ENCODE measurements at regions not wholly inside any gene's neighbourhood (a gene's known extent, or its start where the extent isn't known, plus 50 kb on each side); places are given as distances from the start of the nearest gene placed in this dataset.
"Not testable (repeated sequence)": the region's sequence is repeated elsewhere in the genome, so short reads cannot be mapped to it uniquely, and the experiment has no call there.

DNA sequence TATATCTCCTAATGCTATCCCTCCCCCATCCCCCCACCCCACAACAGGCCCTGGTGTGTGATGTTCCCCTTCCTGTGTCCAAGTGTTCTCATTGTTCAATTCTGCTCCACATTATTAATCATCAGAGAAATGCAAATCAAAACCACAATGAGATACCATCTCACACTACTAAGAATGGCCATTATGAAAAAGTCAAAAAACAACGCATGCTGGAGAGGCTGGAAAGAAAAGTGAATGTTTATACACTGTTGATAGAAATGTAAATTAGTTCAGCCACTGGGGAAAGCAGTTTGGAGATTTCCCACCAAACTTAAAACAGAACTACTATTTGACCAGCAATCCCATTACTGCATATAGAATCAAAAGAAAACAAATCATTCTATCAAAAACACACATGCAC is 172.1 kb upstream of the ZNF385D start:
- TF ChIP-seq, protein P1, sequence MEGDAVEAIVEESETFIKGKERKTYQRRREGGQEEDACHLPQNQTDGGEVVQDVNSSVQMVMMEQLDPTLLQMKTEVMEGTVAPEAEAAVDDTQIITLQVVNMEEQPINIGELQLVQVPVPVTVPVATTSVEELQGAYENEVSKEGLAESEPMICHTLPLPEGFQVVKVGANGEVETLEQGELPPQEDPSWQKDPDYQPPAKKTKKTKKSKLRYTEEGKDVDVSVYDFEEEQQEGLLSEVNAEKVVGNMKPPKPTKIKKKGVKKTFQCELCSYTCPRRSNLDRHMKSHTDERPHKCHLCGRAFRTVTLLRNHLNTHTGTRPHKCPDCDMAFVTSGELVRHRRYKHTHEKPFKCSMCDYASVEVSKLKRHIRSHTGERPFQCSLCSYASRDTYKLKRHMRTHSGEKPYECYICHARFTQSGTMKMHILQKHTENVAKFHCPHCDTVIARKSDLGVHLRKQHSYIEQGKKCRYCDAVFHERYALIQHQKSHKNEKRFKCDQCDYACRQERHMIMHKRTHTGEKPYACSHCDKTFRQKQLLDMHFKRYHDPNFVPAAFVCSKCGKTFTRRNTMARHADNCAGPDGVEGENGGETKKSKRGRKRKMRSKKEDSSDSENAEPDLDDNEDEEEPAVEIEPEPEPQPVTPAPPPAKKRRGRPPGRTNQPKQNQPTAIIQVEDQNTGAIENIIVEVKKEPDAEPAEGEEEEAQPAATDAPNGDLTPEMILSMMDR (IDR thresholded peaks at IDR 0.05): not testable (repeated sequence)
- not testable (repeated sequence) for TF ChIP-seq FOXJ3 (CRISPR knock-in tag; IDR thresholded peaks at IDR 0.05); EZH2phosphoT487 (IDR thresholded peaks at IDR 0.05; ENCODE audit: borderline replicate concordance, low read depth); RFX5 (IDR thresholded peaks at IDR 0.05; ENCODE audit: low read length); POLR2AphosphoS5 (IDR thresholded peaks at IDR 0.05; ENCODE audit: low read depth, low read length)

Data from SK-N-SH (cell line).